Neural cell (in vitro differentiated cells): ENCODE measurements at regions not wholly inside any gene's neighbourhood (a gene's known extent, or its start where the extent isn't known, plus 50 kb on each side); places are given as distances from the start of the nearest gene placed in this dataset.

Source experiments
- H2AFZ ChIP-seq: fragments of 200-600, 300-800 bp; sonication (generic), shearing (Covaris generic); 2 replicates; pipeline ENCODE4 v1.6.0; 2014; ENCODE audit warnings: low read depth, mild to moderate bottlenecking, antibody characterized with exemption, low read length, moderate library complexity
- H3F3A ChIP-seq: fragments of 200-600 bp; shearing (Covaris generic); 2 replicates; pipeline ENCODE4 v1.6.1; 2016; ENCODE audit warnings: mild to moderate bottlenecking, moderate library complexity, mixed read lengths, antibody characterized with exemption, low read length; ENCODE audit not compliant: insufficient read depth, poor library complexity, severe bottlenecking
- H3K27ac ChIP-seq: fragments of 200-600, 300-800 bp; sonication (generic), shearing (Covaris generic); 2 replicates; pipeline ENCODE4 v1.5.1; 2014; ENCODE audit warnings: mild to moderate bottlenecking, low read length, moderate library complexity
- H3K27me3 ChIP-seq: fragments of 300-800, 200-600 bp; sonication (generic), shearing (Covaris generic); 2 replicates; pipeline ENCODE4 v1.6.0; 2014; ENCODE audit warnings: mild to moderate bottlenecking, low read depth, low read length, moderate library complexity; ENCODE audit not compliant: insufficient read depth
- H3K36me3 ChIP-seq: fragments of 300-800, 200-600 bp; sonication (generic), shearing (Covaris generic); 2 replicates; pipeline ENCODE4 v1.5.1; 2014; ENCODE audit warnings: mild to moderate bottlenecking, antibody characterized with exemption, low read length, moderate library complexity; ENCODE audit not compliant: insufficient read depth
- H3K4me2 ChIP-seq: fragments of 300-800, 200-600 bp; sonication (generic), shearing (Covaris generic); 2 replicates; pipeline ENCODE4 v1.6.0; 2014; ENCODE audit warnings: mild to moderate bottlenecking, low read length
- H3K4me3 ChIP-seq: fragments of 300-800, 200-600 bp; sonication (generic), shearing (Covaris generic); 2 replicates; pipeline ENCODE4 v1.5.1; 2014; ENCODE audit warnings: mild to moderate bottlenecking, low read length, moderate library complexity
- H3K79me2 ChIP-seq: fragments of 200-600 bp; shearing (Covaris generic); replicated peaks from 2 replicates; pipeline ENCODE4 v1.6.0; 2014; ENCODE audit warnings: mild to moderate bottlenecking, low read length, moderate library complexity; ENCODE audit not compliant: insufficient read depth
- H3K9ac ChIP-seq: fragments of 300-800, 200-600 bp; sonication (generic), shearing (Covaris generic); 2 replicates; pipeline ENCODE4 v1.6.1; 2016; ENCODE audit warnings: mild to moderate bottlenecking, low read length, mixed read lengths
- H3K9me2 ChIP-seq: fragments of 200-600 bp; shearing (Covaris generic); 2 replicates; pipeline ENCODE4 v1.6.1; 2016; ENCODE audit warnings: mild to moderate bottlenecking, low read length, mixed read lengths; ENCODE audit not compliant: insufficient read depth
- H3K9me3 ChIP-seq: fragments of 200-600, 300-800 bp; sonication (generic), shearing (Covaris generic); 2 replicates; pipeline ENCODE4 v1.6.1; 2016; ENCODE audit warnings: mild to moderate bottlenecking, mixed run types, low read length, moderate library complexity, mixed read lengths
- H4K20me1 ChIP-seq: fragments of 200-600 bp; shearing (Covaris generic); 2 replicates; pipeline ENCODE4 v1.6.1; 2016; ENCODE audit warnings: mild to moderate bottlenecking, mixed run types; ENCODE audit not compliant: insufficient read depth
- CTCF ChIP-seq: fragments of 450-650 bp; IDR thresholded peaks from 2 replicates; pipeline ENCODE4 v1.5.1; 2014; ENCODE audit warnings: antibody characterized with exemption, mild to moderate bottlenecking, moderate library complexity; ENCODE audit not compliant: poor library complexity, severe bottlenecking
- EP300 ChIP-seq: fragments of 450-650 bp; conservative IDR thresholded peaks from 2 replicates; pipeline ENCODE4 v1.6.1; 2014; ENCODE audit warnings: antibody characterized with exemption, mild to moderate bottlenecking, moderate library complexity; ENCODE audit not compliant: poor library complexity, severe bottlenecking
- EZH2 ChIP-seq: fragments of 200-600, 300-800 bp; shearing (Covaris generic), sonication (generic); IDR thresholded peaks from 2 replicates; pipeline ENCODE4 v1.6.1; 2014; ENCODE audit warnings: antibody characterized with exemption, low read length, borderline replicate concordance, mild to moderate bottlenecking; ENCODE audit not compliant: insufficient read depth, poor library complexity, severe bottlenecking
- MXI1 ChIP-seq: fragments of 450-650 bp; conservative IDR thresholded peaks from 2 replicates; pipeline ENCODE4 v1.6.1; 2014; ENCODE audit warnings: antibody characterized with exemption, mild to moderate bottlenecking; ENCODE audit not compliant: poor library complexity, severe bottlenecking
- POLR2AphosphoS5 ChIP-seq: IDR thresholded peaks from 2 replicates; pipeline ENCODE4 v1.6.1; 2012
- RAD21 ChIP-seq: fragments of 450-650 bp; conservative IDR thresholded peaks from 2 replicates; pipeline ENCODE4 v1.6.1; 2014; ENCODE audit warnings: antibody characterized with exemption, mild to moderate bottlenecking, moderate library complexity
- REST ChIP-seq: IDR thresholded peaks from 2 replicates; pipeline ENCODE4 v1.6.1; 2012; ENCODE audit warnings: borderline replicate concordance
- SMC3 ChIP-seq: fragments of 450-650 bp; conservative IDR thresholded peaks from 2 replicates; pipeline ENCODE4 v1.6.1; 2014; ENCODE audit warnings: antibody characterized with exemption, mild to moderate bottlenecking, moderate library complexity; ENCODE audit not compliant: poor library complexity
- TAF1 ChIP-seq: IDR thresholded peaks from 2 replicates; pipeline ENCODE4 v1.6.1; 2012; ENCODE audit warnings: low read depth

- H2AFZ ChIP-seq: no peak overlapping the region
- no peak overlapping the region for H3K9ac ChIP-seq
- no peaks in the 10 kb centered on the region for H3F3A ChIP-seq
- no peaks in the 10 kb centered on the region for H3K36me3 ChIP-seq
- H3K27me3 ChIP-seq: no peaks in the 10 kb centered on the region
- no peak overlapping the region for H3K27ac ChIP-seq
- no peaks in the 10 kb centered on the region for H3K9me3 ChIP-seq
- H4K20me1 ChIP-seq: no peaks in the 10 kb centered on the region
- no peaks in the 10 kb centered on the region for H3K9me2 ChIP-seq
- no peaks in the 10 kb centered on the region for H3K79me2 ChIP-seq
- no peak for TF ChIP-seq POLR2AphosphoS5
- TF ChIP-seq EZH2: no peak
- TF ChIP-seq SMC3: no peak
- no peak for TF ChIP-seq REST
- no peak for TF ChIP-seq TAF1
- no peak for TF ChIP-seq MXI1
- no peak for TF ChIP-seq CTCF
- no peak for TF ChIP-seq RAD21
- TF ChIP-seq EP300: no peak
- H3K4me3 ChIP-seq: no peak overlapping the region
- no peak overlapping the region for H3K4me2 ChIP-seq
These were observed 91.7 kb downstream of the LITAF start for GRCh38 chr16:11495066-11495407.
